ENCODE measurements at regions not wholly inside any gene's neighbourhood (a gene's known extent, or its start where the extent isn't known, plus 50 kb on each side); places are given as distances from the start of the nearest gene placed in this dataset.

DNA sequence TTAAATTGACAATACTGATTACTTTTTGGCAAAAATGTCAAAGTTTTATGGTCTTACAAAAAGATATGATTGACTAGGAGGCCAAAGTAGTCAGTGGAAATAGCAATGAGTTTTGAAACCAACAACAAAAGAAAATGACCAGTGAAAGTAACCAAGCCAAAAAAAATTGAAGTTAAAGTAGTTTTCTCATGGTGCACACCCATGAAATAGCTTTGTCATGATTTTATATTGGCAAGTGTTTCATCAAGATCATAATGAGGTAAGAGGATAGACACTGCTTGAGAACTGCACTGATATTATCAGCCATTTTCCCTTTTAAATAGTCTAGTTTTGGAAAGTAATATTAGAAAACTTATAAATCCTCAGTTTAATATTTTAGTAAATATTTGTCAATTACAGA lies 206.2 kb upstream of the ADAMTS5 start:
- TF ChIP-seq, protein P1, sequence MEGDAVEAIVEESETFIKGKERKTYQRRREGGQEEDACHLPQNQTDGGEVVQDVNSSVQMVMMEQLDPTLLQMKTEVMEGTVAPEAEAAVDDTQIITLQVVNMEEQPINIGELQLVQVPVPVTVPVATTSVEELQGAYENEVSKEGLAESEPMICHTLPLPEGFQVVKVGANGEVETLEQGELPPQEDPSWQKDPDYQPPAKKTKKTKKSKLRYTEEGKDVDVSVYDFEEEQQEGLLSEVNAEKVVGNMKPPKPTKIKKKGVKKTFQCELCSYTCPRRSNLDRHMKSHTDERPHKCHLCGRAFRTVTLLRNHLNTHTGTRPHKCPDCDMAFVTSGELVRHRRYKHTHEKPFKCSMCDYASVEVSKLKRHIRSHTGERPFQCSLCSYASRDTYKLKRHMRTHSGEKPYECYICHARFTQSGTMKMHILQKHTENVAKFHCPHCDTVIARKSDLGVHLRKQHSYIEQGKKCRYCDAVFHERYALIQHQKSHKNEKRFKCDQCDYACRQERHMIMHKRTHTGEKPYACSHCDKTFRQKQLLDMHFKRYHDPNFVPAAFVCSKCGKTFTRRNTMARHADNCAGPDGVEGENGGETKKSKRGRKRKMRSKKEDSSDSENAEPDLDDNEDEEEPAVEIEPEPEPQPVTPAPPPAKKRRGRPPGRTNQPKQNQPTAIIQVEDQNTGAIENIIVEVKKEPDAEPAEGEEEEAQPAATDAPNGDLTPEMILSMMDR (IDR thresholded peaks at IDR 0.05; ENCODE audit: low read depth, low read length), result no peak
- TF ChIP-seq MYC (IDR thresholded peaks at IDR 0.05; ENCODE audit: low read depth, low read length), result no peak
- no peak for TF ChIP-seq POLR2A (IDR thresholded peaks at IDR 0.05; ENCODE audit: extremely low read depth, insufficient read length)

Data from NB4 (cell line).